B cell (primary cell): ENCODE measurements at regions not wholly inside any gene's neighbourhood (a gene's known extent, or its start where the extent isn't known, plus 50 kb on each side); places are given as distances from the start of the nearest gene placed in this dataset.

Source experiments
- ATAC-seq: fragments of 200-7000 bp; cut with Tn5 transposase; one replicate; pipeline ENCODE4 v1.10.0; 2021; ENCODE audit warnings: low read depth, mild to moderate bottlenecking, moderate number of reproducible peaks, moderate library complexity
- CTCF ChIA-PET: fragments of 350-600 bp; sonication (Branson Sonifier 250); formaldehyde crosslinking; loops from one replicate; lab custom pipeline; 2021; ENCODE audit warnings: antibody characterized with exemption, inconsistent platforms; lab: Charles Lee
- POLR2A ChIA-PET: fragments of 350-600 bp; sonication (Branson Sonifier 250); formaldehyde crosslinking; loops from one replicate; lab custom pipeline; 2021; ENCODE audit warnings: antibody characterized with exemption; lab: Charles Lee
- DNase-seq: peaks from one replicate; pipeline ENCODE4 v3.0.0; 2013
- H2AFZ ChIP-seq: 2 replicates; pipeline ENCODE4 v1.6.1; 2012; ENCODE audit warnings: mild to moderate bottlenecking, low read depth, low read length; ENCODE audit not compliant: insufficient read depth, poor library complexity, severe bottlenecking
- H3K27ac ChIP-seq, 2 donors: 1 replicate in 1 of 2; 2 replicates in 1 of 2; pipeline ENCODE4 v1.5.1; 2012 to 2013; ENCODE audit warnings: low read length in 2 of 2, mild to moderate bottlenecking in 2 of 2, moderate library complexity in 1 of 2
- H3K27me3 ChIP-seq, 4 experiments: fragments of 200-600 bp in 1 of 4; sonication (generic) in 1 of 4; replicated peaks in 1 of 4; 1 replicate in 2 of 4; 2 replicates in 2 of 4; pipeline versions ENCODE4 v1.6.1 to v1.7.0; 2013 to 2016; ENCODE audit warnings: low read length in 3 of 4, mild to moderate bottlenecking in 2 of 4, mixed read lengths in 1 of 4, moderate library complexity in 1 of 4; ENCODE audit not compliant: insufficient read depth in 4 of 4, control insufficient read depth in 3 of 4; ENCODE audit errors: control extremely low read depth in 1 of 4
- H3K36me3 ChIP-seq, 2 experiments: replicated peaks in 1 of 2; 1 replicate in 1 of 2; 2 replicates in 1 of 2; pipeline versions ENCODE4 v1.6.1 to v1.7.1; 2013; ENCODE audit warnings: low read length in 1 of 2; ENCODE audit not compliant: insufficient read depth in 2 of 2, control insufficient read depth in 1 of 2; ENCODE audit errors: control extremely low read depth in 1 of 2, extremely low read depth in 1 of 2
- H3K4me1 ChIP-seq, 2 donors: fragments of 200-600 bp in 1 of 2; sonication (generic) in 1 of 2; 1 replicate in 1 of 2; 2 replicates in 1 of 2; pipeline versions ENCODE4 v1.5.1 to v1.6.1; 2013 to 2017; ENCODE audit warnings: low read length in 2 of 2; ENCODE audit not compliant: control insufficient read depth in 2 of 2, insufficient read depth in 2 of 2
- H3K4me2 ChIP-seq: replicated peaks from 2 replicates; pipeline ENCODE3; 2012; ENCODE audit warnings: mild to moderate bottlenecking, low read depth, low read length; ENCODE audit not compliant: poor library complexity, severe bottlenecking
- H3K4me3 ChIP-seq, 5 experiments: fragments of 200-600 bp in 1 of 5; sonication (generic) in 1 of 5; 1 replicate in 3 of 5; 2 replicates in 2 of 5; pipeline versions ENCODE4 v1.5.1 to v1.7.0; 2011 to 2016; ENCODE audit warnings: low read length in 4 of 5, mild to moderate bottlenecking in 4 of 5, low read depth in 2 of 5, control low read depth in 1 of 5, moderate library complexity in 1 of 5; ENCODE audit not compliant: insufficient read depth in 1 of 5; ENCODE audit errors: control extremely low read depth in 1 of 5, extremely low read depth in 1 of 5
- H3K79me2 ChIP-seq: fragments of 200-600 bp; sonication (generic); one replicate; pipeline ENCODE4 v1.6.0; 2016; ENCODE audit warnings: low read length; ENCODE audit not compliant: control insufficient read depth, insufficient read depth
- H3K9ac ChIP-seq: fragments of 200-600 bp; sonication (generic); 2 replicates; pipeline ENCODE4 v1.6.1; 2017; ENCODE audit warnings: mild to moderate bottlenecking, low read length, moderate library complexity
- H3K9me3 ChIP-seq, 3 donors: one replicate each; pipeline versions ENCODE4 v1.6.1 to v1.7.1; 2013; ENCODE audit warnings: low read length in 2 of 3; ENCODE audit not compliant: control insufficient read depth in 2 of 3, insufficient read depth in 1 of 3; ENCODE audit errors: control extremely low read depth in 1 of 3
- H4K20me1 ChIP-seq: 2 replicates; pipeline ENCODE4 v1.6.0; 2012; ENCODE audit warnings: mild to moderate bottlenecking, low read length; ENCODE audit not compliant: insufficient read depth, control insufficient read depth, poor library complexity, severe bottlenecking
- H3K27ac Mint-ChIP-seq: one replicate; pipeline ENCODE4 v1.8.0; 2021; ENCODE audit warnings: mixed read lengths
- H3K27me3 Mint-ChIP-seq: one replicate; pipeline ENCODE4 v1.8.0; 2021; ENCODE audit warnings: mixed read lengths
- H3K4me1 Mint-ChIP-seq: one replicate; pipeline ENCODE4 v1.8.0; 2021; ENCODE audit warnings: mixed read lengths
- H3K4me3 Mint-ChIP-seq: one replicate; pipeline ENCODE4 v1.8.0; 2021; ENCODE audit warnings: mixed read lengths
- H3K9me3 Mint-ChIP-seq: one replicate; pipeline ENCODE4 v1.8.0; 2022; ENCODE audit warnings: mixed read lengths; ENCODE audit not compliant: insufficient read depth
- EZH2 ChIP-seq: IDR thresholded peaks from 2 replicates; pipeline ENCODE4 v1.6.1; 2012; ENCODE audit warnings: borderline replicate concordance, low read depth, mild to moderate bottlenecking, moderate library complexity, low read length; ENCODE audit not compliant: insufficient read depth, poor library complexity, severe bottlenecking
- WGBS: methylation state at CpG from one replicate; pipeline ENCODE4 v1.1.5; 2013; ENCODE audit warnings: missing lambda C conversion rate; ENCODE audit not compliant: insufficient coverage; 5-methylcytosine and 5-hydroxymethylcytosine counted together
- intact Hi-C: fragments of 100-400 bp; cut with micrococcal nuclease; formaldehyde crosslinking; loops from one replicate; pipeline ENCODE4 v1.10.0; 2022
- TF ChIP-seq, protein P1 (sequence below): fragments of 200-600 bp; IDR thresholded peaks from one replicate; pipeline ENCODE4 v1.8.0; 2022; ENCODE audit warnings: antibody characterized with exemption, mild to moderate bottlenecking

DNA sequence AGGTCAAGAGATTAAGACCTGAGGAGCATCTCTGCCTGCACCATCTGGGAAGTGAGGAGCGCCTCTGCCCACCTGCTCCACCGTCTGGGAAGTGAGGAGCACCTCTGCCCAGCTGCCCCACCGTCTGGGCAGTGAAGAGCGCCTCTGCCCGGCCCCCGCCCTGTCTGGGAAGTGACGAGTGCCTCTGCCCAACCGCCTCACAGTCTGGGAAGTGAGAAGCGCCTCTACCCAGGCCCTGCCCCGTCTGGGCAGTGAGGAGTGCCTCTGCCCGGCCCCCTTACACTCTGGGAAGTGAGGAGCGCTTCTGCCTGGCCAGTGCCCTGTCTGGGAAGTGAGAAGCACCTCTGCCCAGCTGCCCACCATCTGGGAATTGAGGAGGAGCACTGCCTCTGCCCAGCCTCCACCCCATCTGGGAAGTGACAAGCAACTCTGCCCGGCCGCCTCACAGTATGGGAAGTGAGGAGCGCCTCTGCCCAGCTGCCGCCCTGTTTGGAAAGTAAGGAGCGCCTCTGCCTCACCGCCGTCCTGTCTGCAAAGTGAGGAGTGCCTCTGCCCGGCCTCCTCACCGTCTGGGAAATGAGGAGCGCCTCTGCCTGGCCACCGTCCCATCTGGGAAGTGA lies 270.4 kb upstream of the NRSN1 start:
- TF ChIP-seq, protein P1, sequence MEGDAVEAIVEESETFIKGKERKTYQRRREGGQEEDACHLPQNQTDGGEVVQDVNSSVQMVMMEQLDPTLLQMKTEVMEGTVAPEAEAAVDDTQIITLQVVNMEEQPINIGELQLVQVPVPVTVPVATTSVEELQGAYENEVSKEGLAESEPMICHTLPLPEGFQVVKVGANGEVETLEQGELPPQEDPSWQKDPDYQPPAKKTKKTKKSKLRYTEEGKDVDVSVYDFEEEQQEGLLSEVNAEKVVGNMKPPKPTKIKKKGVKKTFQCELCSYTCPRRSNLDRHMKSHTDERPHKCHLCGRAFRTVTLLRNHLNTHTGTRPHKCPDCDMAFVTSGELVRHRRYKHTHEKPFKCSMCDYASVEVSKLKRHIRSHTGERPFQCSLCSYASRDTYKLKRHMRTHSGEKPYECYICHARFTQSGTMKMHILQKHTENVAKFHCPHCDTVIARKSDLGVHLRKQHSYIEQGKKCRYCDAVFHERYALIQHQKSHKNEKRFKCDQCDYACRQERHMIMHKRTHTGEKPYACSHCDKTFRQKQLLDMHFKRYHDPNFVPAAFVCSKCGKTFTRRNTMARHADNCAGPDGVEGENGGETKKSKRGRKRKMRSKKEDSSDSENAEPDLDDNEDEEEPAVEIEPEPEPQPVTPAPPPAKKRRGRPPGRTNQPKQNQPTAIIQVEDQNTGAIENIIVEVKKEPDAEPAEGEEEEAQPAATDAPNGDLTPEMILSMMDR: no peak
- TF ChIP-seq EZH2: no peak
- POLR2A ChIA-PET: no interaction called here
- Histone ChIP-seq H3K9ac (no peak overlapping the region), H3K79me2 (no peaks in the 10 kb centered on the region), H4K20me1 (no peaks in the 10 kb centered on the region), H3K27ac (no peak overlapping the region), H3K27me3 (no peaks in the 10 kb centered on the region), H3K4me3 (no peak overlapping the region), H3K9me3 (peaks cover 0 to 19% (median 0%) of the 10 kb centered on the region in 3 donors), H3K4me1 (no peaks in the 10 kb centered on the region), H3K36me3 (no peaks in the 10 kb centered on the region), H2AFZ (no peak overlapping the region), H3K4me2 (no peak overlapping the region)
- peaks cover 2% of the 10 kb centered on the region for H3K9me3 Mint-ChIP-seq
- DNase-seq: no peak
- CTCF ChIA-PET: no interaction called here
- no peaks in the 10 kb centered on the region for H3K4me1 Mint-ChIP-seq
- H3K27me3 Mint-ChIP-seq: no peaks in the 10 kb centered on the region
- WGBS: 92% methylated on average over 22 of the region's 23 CpGs
- H3K27ac Mint-ChIP-seq: no peak overlapping the region
- ATAC-seq: no peak
- intact Hi-C loops: no loop called here
- H3K4me3 Mint-ChIP-seq: no peak overlapping the region

DNA sequence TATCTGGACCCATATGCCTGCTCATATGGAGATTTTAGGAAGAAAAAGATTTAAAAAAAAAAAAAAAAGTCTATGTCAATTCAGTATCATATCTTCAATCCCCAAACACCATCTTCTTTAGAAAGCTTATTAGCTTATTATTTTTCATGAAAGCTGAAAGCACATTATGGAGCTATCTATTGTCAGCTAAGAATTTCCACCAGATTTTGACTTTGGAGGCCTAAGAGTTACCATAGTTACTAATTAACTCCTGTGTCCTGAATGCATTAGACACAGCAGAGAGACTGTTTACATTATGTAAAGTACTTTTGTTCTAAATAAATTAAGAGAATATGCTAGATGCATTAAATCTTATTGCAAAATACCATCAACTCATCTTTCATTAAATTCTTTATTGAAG lies 255.5 kb upstream of the NRSN1 start:
- ChIA-PET CTCF (no interaction called here), POLR2A (no interaction called here)
- Mint-ChIP-seq H3K9me3 (peaks cover 5% of the 10 kb centered on the region), H3K27me3 (no peaks in the 10 kb centered on the region), H3K27ac (no peak overlapping the region), H3K4me1 (no peaks in the 10 kb centered on the region), H3K4me3 (no peak overlapping the region)
- H3K4me3 ChIP-seq: no peak overlapping the region
- ATAC-seq (no peak), DNase-seq (no peak)
- H3K9me3 ChIP-seq: no peaks in the 10 kb centered on the region
- H4K20me1 ChIP-seq: no peaks in the 10 kb centered on the region
- intact Hi-C loops: no loop called here
- no peaks in the 10 kb centered on the region for H3K27me3 ChIP-seq
- no peak for TF ChIP-seq EZH2
- TF ChIP-seq, protein P1: no peak
- H3K4me2 ChIP-seq: no peak overlapping the region
- H2AFZ ChIP-seq: no peak overlapping the region
- no peak overlapping the region for H3K27ac ChIP-seq
- H3K36me3 ChIP-seq: no peaks in the 10 kb centered on the region
- no peak overlapping the region for H3K9ac ChIP-seq
- H3K4me1 ChIP-seq: no peaks in the 10 kb centered on the region
- no peaks in the 10 kb centered on the region for H3K79me2 ChIP-seq
